ENCODE measurements at regions not wholly inside any gene's neighbourhood (a gene's known extent, or its start where the extent isn't known, plus 50 kb on each side); places are given as distances from the start of the nearest gene placed in this dataset.
"Not testable (repeated sequence)": the region's sequence is repeated elsewhere in the genome, so short reads cannot be mapped to it uniquely, and the experiment has no call there.

DNA sequence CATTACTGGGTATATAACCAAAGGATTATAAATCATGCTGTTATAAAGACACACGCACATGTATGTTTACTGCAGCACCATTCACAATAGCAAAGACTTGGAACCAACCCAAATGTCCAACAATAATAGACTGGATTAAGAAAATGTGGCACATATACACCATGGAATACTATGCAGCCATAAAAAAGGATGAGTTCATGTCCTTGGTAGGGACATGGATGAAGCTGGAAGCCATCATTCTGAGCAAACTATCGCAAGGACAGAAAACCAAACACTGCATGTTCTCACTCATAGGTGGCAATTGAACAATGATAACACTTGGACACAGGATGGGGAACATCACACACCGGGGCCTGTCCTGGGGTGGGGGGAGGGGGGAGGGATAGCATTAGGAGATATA, 92.6 kb upstream of the SLC1A4 start:
- not testable (repeated sequence) for TF ChIP-seq RAD21 (IDR thresholded peaks at IDR 0.05 in 1 of 2, conservative IDR thresholded peaks at IDR 0.05 in 1 of 2; ENCODE audit: low read depth in 2 of 2, low read length in 2 of 2); MAX (IDR thresholded peaks at IDR 0.05); SP1 (IDR thresholded peaks at IDR 0.05; ENCODE audit: low read depth, low read length); GABPA (IDR thresholded peaks at IDR 0.05; ENCODE audit: borderline replicate concordance, insufficient read depth, low read length); EZH2 (IDR thresholded peaks at IDR 0.05; ENCODE audit: low read depth, low read length, severe bottlenecking); TAF1 (IDR thresholded peaks at IDR 0.05; ENCODE audit: low read depth, low read length); KDM1A (IDR thresholded peaks at IDR 0.05; ENCODE audit: borderline replicate concordance, low read length); YY1 (IDR thresholded peaks at IDR 0.05; ENCODE audit: low read depth, low read length); POLR2AphosphoS5 (IDR thresholded peaks at IDR 0.05; ENCODE audit: low read depth, low read length); CREB1 (IDR thresholded peaks at IDR 0.05)
- TF ChIP-seq, protein P1, sequence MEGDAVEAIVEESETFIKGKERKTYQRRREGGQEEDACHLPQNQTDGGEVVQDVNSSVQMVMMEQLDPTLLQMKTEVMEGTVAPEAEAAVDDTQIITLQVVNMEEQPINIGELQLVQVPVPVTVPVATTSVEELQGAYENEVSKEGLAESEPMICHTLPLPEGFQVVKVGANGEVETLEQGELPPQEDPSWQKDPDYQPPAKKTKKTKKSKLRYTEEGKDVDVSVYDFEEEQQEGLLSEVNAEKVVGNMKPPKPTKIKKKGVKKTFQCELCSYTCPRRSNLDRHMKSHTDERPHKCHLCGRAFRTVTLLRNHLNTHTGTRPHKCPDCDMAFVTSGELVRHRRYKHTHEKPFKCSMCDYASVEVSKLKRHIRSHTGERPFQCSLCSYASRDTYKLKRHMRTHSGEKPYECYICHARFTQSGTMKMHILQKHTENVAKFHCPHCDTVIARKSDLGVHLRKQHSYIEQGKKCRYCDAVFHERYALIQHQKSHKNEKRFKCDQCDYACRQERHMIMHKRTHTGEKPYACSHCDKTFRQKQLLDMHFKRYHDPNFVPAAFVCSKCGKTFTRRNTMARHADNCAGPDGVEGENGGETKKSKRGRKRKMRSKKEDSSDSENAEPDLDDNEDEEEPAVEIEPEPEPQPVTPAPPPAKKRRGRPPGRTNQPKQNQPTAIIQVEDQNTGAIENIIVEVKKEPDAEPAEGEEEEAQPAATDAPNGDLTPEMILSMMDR (IDR thresholded peaks at IDR 0.05; ENCODE audit: control extremely low read depth in 1 of 3, insufficient read depth in 1 of 3, low read depth in 1 of 3, low read length in 3 of 3), result not testable (repeated sequence)
- TF ChIP-seq, protein P2, sequence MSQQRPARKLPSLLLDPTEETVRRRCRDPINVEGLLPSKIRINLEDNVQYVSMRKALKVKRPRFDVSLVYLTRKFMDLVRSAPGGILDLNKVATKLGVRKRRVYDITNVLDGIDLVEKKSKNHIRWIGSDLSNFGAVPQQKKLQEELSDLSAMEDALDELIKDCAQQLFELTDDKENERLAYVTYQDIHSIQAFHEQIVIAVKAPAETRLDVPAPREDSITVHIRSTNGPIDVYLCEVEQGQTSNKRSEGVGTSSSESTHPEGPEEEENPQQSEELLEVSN (IDR thresholded peaks at IDR 0.05), result not testable (repeated sequence)

All from H1 (cell line).